ENCODE measurements at regions not wholly inside any gene's neighbourhood (a gene's known extent, or its start where the extent isn't known, plus 50 kb on each side); places are given as distances from the start of the nearest gene placed in this dataset.

GRCh38 chr2:48109491-48110204, 203.3 kb upstream of the FBXO11 start (continued):
- no peak for TF ChIP-seq ZHX2 (IDR thresholded peaks at IDR 0.05; ENCODE audit: low read depth)
- 0 out of 2 replicates have a peak, but pooled peaks have one; percentile 30 for TF ChIP-seq ZHX2 (CRISPR knock-in tag; IDR thresholded peaks at IDR 0.05; ENCODE audit: borderline replicate concordance)
- TF ChIP-seq ZNF616 (CRISPR knock-in tag; IDR thresholded peaks at IDR 0.05; ENCODE audit: low read depth), result no peak
- no peak for TF ChIP-seq SPEN (CRISPR knock-in tag; IDR thresholded peaks at IDR 0.05; ENCODE audit: low read depth)
- TF ChIP-seq SOX6 (IDR thresholded peaks at IDR 0.05), result no peak
- TF ChIP-seq SOX6 (CRISPR knock-in tag; IDR thresholded peaks at IDR 0.05), result 0 out of 2 replicates have a peak, but pooled peaks have one; percentile 18
- TF ChIP-seq SIX1 (CRISPR knock-in tag; IDR thresholded peaks at IDR 0.05; ENCODE audit: borderline replicate concordance), result no peak
- 0 out of 2 replicates have a peak, but pooled peaks have one; percentile 53 for TF ChIP-seq ZNF24 (IDR thresholded peaks at IDR 0.05)
